GM21381 (cell line): ENCODE measurements at regions not wholly inside any gene's neighbourhood (a gene's known extent, or its start where the extent isn't known, plus 50 kb on each side); places are given as distances from the start of the nearest gene placed in this dataset.

Experiments used
- ATAC-seq: cut with Tn5 transposase; IDR thresholded peaks from one replicate; pipeline ENCODE4 v1.9.1; 2021; ENCODE audit warnings: mild to moderate bottlenecking, moderate library complexity; ENCODE audit not compliant: unreplicated experiment

GRCh38 chr9:103900466-103900865 is 193.6 kb upstream of the SMC2 start:
- no peak for ATAC-seq

GRCh38 chr9:103902263-103902662 is 191.8 kb upstream of the SMC2 start:
- no peak for ATAC-seq

GRCh38 chr9:103904242-103904641 is 189.9 kb upstream of the SMC2 start:
- ATAC-seq = no peak

- no peak for ATAC-seq
Measured at GRCh38 chr9:103913899-103914298, 180.2 kb upstream of the SMC2 start.

- no peak for ATAC-seq
Measured at GRCh38 chr9:103919605-103920209, 174.4 kb upstream of the SMC2 start.

GRCh38 chr9:103928442-103928841 is 165.7 kb upstream of the SMC2 start:
- ATAC-seq = no peak

- ATAC-seq = no peak
Measured at GRCh38 chr9:103941104-103941503, 153.0 kb upstream of the SMC2 start.

GRCh38 chr9:103942200-103942599 is 151.9 kb upstream of the SMC2 start:
- no peak for ATAC-seq

- ATAC-seq = no peak
Measured at GRCh38 chr9:103942651-103943050, 151.5 kb upstream of the SMC2 start.

GRCh38 chr9:103949096-103949495 is 145.0 kb upstream of the SMC2 start:
- no peak for ATAC-seq

GRCh38 chr9:103977163-103977562 is 116.9 kb upstream of the SMC2 start:
- ATAC-seq = no peak

- no peak for ATAC-seq
Measured at GRCh38 chr9:103978396-103978795, 115.7 kb upstream of the SMC2 start.

GRCh38 chr9:103981912-103982311 is 112.2 kb upstream of the SMC2 start:
- no peak for ATAC-seq

- no peak for ATAC-seq
Measured at GRCh38 chr9:103985077-103985476, 109.0 kb upstream of the SMC2 start.

- no peak for ATAC-seq
Measured at GRCh38 chr9:103988821-103989220, 105.3 kb upstream of the SMC2 start.

- no peak for ATAC-seq
Measured at GRCh38 chr9:103990311-103990710, 103.8 kb upstream of the SMC2 start.

GRCh38 chr9:103991001-103991400 is 103.1 kb upstream of the SMC2 start:
- ATAC-seq = no peak

- ATAC-seq = peak; percentile 56
Measured at GRCh38 chr9:103991698-103992097, 102.4 kb upstream of the SMC2 start.

- ATAC-seq = no peak
Measured at GRCh38 chr9:103992938-103993579, 101.0 kb upstream of the SMC2 start.

- no peak for ATAC-seq
Measured at GRCh38 chr9:103997856-103998370, 96.2 kb upstream of the SMC2 start.

GRCh38 chr9:103999375-104000062 is 94.6 kb upstream of the SMC2 start:
- no peak for ATAC-seq

GRCh38 chr9:104009826-104010225 is 84.3 kb upstream of the SMC2 start:
- no peak for ATAC-seq
